ENCODE measurements at regions not wholly inside any gene's neighbourhood (a gene's known extent, or its start where the extent isn't known, plus 50 kb on each side); places are given as distances from the start of the nearest gene placed in this dataset.

DNA sequence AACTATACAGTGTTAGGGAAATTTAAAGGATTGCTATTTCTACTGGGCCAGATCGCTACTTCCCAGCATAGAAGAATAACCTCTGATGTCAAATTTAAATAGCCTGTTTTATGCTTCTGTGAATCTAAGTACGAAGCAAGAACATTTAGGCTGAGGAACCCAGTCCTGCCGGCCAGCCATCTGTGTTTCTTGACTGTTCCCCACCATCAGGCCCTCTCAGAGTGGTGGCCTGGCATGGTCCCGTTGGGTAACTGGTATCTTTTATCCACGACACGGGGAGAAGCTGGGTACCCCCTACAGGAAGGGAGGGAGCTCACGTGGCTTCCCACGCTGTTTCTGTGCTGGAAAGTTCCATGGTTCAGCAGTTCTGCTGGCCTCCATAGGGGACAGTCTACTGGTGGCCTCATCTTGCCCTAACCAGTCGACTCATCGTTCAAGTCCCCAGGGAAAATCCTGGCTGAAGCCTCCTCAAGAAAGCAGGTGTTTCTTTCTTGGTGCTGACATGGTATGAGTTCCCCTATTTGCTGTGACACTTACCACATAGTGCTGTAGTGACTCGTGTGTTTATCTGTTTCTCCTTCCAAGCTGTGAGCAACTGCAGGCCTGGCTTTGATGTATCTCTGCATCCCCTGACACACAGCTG lies 201.7 kb upstream of the NLRP1 start:
- TF ChIP-seq GABPA (IDR thresholded peaks at IDR 0.05; ENCODE audit: low read depth): no peak
- Histone ChIP-seq H3K27ac (replicated peaks) (no peak overlapping the region), H3K27me3 (ENCODE audit: insufficient read depth, poor library complexity, severe bottlenecking) (no peaks in the 10 kb centered on the region), H3K4me3 (replicated peaks; ENCODE audit: insufficient read depth, low read length) (no peak overlapping the region)
- DNase-seq (ENCODE audit: low read depth in 1 of 2, low spot score in 1 of 2): no peak

DNA sequence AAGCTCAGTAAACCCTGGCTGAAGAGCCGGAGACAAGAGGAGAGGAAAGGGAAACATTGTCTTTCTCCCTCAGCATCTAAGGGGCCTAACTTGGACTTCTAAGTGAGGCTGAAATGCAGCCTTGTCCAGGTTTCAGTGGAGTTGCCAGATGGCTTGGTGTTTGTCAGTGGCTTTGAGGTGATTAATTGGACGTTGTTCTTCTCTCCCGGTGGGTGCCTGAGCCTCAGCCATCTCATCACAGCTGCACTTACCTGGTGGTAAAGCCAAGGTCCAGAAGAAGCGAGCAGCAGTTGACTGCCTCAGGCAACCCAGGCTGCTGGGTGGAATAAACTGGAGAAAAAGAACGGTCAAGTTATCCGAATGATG lies 202.2 kb upstream of the NLRP1 start:
- no peak for DNase-seq (ENCODE audit: low read depth in 1 of 2, low spot score in 1 of 2)
- TF ChIP-seq SPI1 (IDR thresholded peaks at IDR 0.05; ENCODE audit: borderline replicate concordance, low read depth) (no peak), POLR2AphosphoS5 (IDR thresholded peaks at IDR 0.05; ENCODE audit: low read depth) (no peak), GABPA (IDR thresholded peaks at IDR 0.05; ENCODE audit: low read depth) (no peak)
- TF ChIP-seq, protein P1, sequence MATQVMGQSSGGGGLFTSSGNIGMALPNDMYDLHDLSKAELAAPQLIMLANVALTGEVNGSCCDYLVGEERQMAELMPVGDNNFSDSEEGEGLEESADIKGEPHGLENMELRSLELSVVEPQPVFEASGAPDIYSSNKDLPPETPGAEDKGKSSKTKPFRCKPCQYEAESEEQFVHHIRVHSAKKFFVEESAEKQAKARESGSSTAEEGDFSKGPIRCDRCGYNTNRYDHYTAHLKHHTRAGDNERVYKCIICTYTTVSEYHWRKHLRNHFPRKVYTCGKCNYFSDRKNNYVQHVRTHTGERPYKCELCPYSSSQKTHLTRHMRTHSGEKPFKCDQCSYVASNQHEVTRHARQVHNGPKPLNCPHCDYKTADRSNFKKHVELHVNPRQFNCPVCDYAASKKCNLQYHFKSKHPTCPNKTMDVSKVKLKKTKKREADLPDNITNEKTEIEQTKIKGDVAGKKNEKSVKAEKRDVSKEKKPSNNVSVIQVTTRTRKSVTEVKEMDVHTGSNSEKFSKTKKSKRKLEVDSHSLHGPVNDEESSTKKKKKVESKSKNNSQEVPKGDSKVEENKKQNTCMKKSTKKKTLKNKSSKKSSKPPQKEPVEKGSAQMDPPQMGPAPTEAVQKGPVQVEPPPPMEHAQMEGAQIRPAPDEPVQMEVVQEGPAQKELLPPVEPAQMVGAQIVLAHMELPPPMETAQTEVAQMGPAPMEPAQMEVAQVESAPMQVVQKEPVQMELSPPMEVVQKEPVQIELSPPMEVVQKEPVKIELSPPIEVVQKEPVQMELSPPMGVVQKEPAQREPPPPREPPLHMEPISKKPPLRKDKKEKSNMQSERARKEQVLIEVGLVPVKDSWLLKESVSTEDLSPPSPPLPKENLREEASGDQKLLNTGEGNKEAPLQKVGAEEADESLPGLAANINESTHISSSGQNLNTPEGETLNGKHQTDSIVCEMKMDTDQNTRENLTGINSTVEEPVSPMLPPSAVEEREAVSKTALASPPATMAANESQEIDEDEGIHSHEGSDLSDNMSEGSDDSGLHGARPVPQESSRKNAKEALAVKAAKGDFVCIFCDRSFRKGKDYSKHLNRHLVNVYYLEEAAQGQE (IDR thresholded peaks at IDR 0.05; ENCODE audit: insufficient replicate concordance, low read depth): no peak
- TF ChIP-seq, protein P2, sequence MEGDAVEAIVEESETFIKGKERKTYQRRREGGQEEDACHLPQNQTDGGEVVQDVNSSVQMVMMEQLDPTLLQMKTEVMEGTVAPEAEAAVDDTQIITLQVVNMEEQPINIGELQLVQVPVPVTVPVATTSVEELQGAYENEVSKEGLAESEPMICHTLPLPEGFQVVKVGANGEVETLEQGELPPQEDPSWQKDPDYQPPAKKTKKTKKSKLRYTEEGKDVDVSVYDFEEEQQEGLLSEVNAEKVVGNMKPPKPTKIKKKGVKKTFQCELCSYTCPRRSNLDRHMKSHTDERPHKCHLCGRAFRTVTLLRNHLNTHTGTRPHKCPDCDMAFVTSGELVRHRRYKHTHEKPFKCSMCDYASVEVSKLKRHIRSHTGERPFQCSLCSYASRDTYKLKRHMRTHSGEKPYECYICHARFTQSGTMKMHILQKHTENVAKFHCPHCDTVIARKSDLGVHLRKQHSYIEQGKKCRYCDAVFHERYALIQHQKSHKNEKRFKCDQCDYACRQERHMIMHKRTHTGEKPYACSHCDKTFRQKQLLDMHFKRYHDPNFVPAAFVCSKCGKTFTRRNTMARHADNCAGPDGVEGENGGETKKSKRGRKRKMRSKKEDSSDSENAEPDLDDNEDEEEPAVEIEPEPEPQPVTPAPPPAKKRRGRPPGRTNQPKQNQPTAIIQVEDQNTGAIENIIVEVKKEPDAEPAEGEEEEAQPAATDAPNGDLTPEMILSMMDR (IDR thresholded peaks at IDR 0.05; ENCODE audit: insufficient read depth, low read length): no peak
- H3K4me3 ChIP-seq (replicated peaks; ENCODE audit: insufficient read depth, low read length): no peak overlapping the region
- no peak overlapping the region for H3K27ac ChIP-seq (replicated peaks)
- H3K27me3 ChIP-seq (ENCODE audit: insufficient read depth, poor library complexity, severe bottlenecking): no peaks in the 10 kb centered on the region

DNA sequence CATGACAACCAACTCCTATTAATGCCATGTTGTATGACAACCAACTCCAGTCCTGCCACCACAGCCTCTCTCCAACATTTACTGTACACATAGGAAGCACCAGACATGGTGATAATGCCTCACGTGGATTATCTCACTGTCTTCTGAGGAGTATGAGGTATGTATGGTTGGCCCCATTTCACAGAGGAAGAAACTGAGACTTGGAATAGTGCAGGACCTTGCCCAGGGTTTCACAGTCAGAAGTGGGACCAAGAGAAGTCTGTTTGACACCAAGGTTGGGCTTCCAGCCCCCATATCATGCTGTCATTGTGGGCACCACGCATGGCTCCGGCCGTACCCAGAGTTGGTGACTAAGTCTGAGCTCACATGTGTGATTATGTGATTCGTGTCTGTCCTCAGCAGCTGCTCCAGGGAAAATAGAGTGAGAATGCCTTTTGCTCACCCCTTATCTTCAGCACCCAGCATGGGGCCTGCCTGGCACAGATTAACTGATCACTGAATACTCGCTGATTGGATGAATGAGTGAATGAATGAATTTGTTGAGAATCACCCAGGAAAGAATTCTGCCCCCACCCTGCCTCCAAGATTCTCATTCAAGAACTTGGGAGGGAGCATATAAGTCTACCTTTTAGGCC lies 204.1 kb upstream of the NLRP1 start:
- Histone ChIP-seq H3K27ac (replicated peaks) (no peak overlapping the region), H3K27me3 (ENCODE audit: insufficient read depth, poor library complexity, severe bottlenecking) (no peaks in the 10 kb centered on the region), H3K4me3 (replicated peaks; ENCODE audit: insufficient read depth, low read length) (no peak overlapping the region)
- TF ChIP-seq GABPA (IDR thresholded peaks at IDR 0.05; ENCODE audit: low read depth): no peak
- DNase-seq (ENCODE audit: low read depth in 1 of 2, low spot score in 1 of 2): no peak

DNA sequence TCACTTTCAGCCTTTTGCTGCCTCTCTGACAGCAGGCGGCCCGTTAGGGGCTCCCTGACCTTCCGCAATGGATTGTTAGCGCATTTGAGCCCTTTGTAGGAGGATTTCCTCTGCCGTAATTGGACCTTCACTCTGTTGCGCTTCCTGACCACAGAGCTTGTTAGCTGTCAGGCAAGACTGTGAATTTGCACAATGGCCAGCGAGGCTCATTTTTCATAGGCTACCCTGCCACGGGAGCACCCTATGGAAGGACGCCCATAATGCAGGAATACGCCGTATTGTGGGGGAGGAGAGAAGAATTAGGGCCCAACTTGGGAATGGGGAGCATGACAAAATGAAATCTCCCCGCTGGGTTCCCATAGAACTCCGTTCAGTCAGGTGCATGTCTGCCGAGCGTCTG lies 205.2 kb upstream of the NLRP1 start:
- TF ChIP-seq, protein P2 (IDR thresholded peaks at IDR 0.05; ENCODE audit: insufficient read depth, low read length): no peak
- no peak for TF ChIP-seq GABPA (IDR thresholded peaks at IDR 0.05; ENCODE audit: low read depth)
- no peaks in the 10 kb centered on the region for H3K27me3 ChIP-seq (ENCODE audit: insufficient read depth, poor library complexity, severe bottlenecking)
- H3K27ac ChIP-seq (replicated peaks): no peak overlapping the region
- no peak overlapping the region for H3K4me3 ChIP-seq (replicated peaks; ENCODE audit: insufficient read depth, low read length)
- no peak for DNase-seq (ENCODE audit: low read depth in 1 of 2, low spot score in 1 of 2)

DNA sequence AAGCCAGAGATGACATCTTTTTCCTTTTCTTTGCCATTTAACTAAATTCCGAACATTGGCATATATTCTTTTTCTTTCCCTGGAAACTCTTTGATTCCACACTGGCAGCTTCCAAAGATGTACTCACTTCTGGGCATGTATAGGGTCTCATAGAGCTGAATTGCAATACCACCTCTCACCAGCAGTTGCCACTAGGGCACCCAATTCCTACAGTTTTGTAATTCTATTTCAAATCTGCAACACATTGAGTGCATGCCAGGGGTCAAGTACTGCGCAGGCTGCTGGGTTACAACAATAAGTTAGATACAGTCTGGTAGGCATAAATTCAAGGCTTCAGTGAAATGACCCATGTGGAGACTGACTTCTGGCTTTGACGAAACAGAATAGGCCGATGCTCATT lies 208.8 kb upstream of the NLRP1 start:
- H3K4me3 ChIP-seq (replicated peaks; ENCODE audit: insufficient read depth, low read length): no peak overlapping the region
- H3K27ac ChIP-seq (replicated peaks): no peak overlapping the region
- no peak for DNase-seq (ENCODE audit: low read depth in 1 of 2, low spot score in 1 of 2)
- H3K27me3 ChIP-seq (ENCODE audit: insufficient read depth, poor library complexity, severe bottlenecking): no peaks in the 10 kb centered on the region
- no peak for TF ChIP-seq GABPA (IDR thresholded peaks at IDR 0.05; ENCODE audit: low read depth)
- TF ChIP-seq, protein P2 (IDR thresholded peaks at IDR 0.05; ENCODE audit: insufficient read depth, low read length): no peak
- no peak for TF ChIP-seq POLR2AphosphoS5 (IDR thresholded peaks at IDR 0.05; ENCODE audit: low read depth)
- TF ChIP-seq, protein P1 (IDR thresholded peaks at IDR 0.05; ENCODE audit: insufficient replicate concordance, low read depth): no peak
- TF ChIP-seq SPI1 (IDR thresholded peaks at IDR 0.05; ENCODE audit: borderline replicate concordance, low read depth): no peak

Data from HL-60 (cell line).